Skin epidermis (tissue), 12 donors: ENCODE measurements at regions not wholly inside any gene's neighbourhood (a gene's known extent, or its start where the extent isn't known, plus 50 kb on each side); places are given as distances from the start of the nearest gene placed in this dataset.

Source experiments
- H3K27ac ChIP-seq, 21 experiments: fragments of 200-600 bp; sonication (generic) in 11 of 21; one replicate each; pipeline ENCODE4 v1.5.0; 2020; ENCODE audit warnings: mild to moderate bottlenecking in 3 of 21, inconsistent platforms in 2 of 21, moderate library complexity in 2 of 21
- H3K4me3 ChIP-seq, 7 experiments: fragments of 200-600 bp; sonication (generic) in 2 of 7; one replicate each; pipeline ENCODE4 v1.5.0; 2020; ENCODE audit warnings: inconsistent platforms in 2 of 7, mild to moderate bottlenecking in 2 of 7, moderate library complexity in 1 of 7

- H3K4me3 ChIP-seq, result no peak overlapping the region
Measured at GRCh38 chr18:78925557-78926242, 53.9 kb upstream of the SALL3 start.

GRCh38 chr18:78926243-78926615 lies 53.4 kb upstream of the SALL3 start:
- Histone ChIP-seq H3K4me3 (no peak overlapping the region), H3K27ac (no peak overlapping the region)

More at GRCh38 chr18:78925557-78926242, 53.9 kb upstream of the SALL3 start:
- H3K27ac ChIP-seq, result no peak overlapping the region

DNA sequence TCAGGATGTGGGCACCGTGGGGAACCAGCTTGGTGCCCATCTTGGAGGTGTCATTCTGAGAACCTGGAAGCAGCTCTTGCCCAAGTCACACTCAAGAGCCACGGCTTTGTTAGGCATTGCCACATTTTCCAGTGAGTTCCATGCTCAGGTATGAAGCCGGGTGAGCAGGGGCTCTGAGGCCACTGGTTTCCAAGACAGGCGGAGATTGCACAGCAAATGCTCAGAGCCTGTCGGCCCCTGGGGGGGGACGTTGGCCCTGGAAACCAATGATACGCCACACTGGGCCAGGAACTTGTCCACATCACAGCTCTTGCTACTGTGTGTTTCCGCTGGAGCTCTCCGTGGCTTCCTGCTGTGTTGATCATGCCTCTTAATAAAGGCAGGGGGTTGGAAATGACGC lies 52.5 kb upstream of the SALL3 start:
- no peak overlapping the region for H3K27ac ChIP-seq
- no peak overlapping the region for H3K4me3 ChIP-seq

GRCh38 chr18:78927616-78928015 lies 52.0 kb upstream of the SALL3 start:
- Histone ChIP-seq H3K27ac (no peak overlapping the region), H3K4me3 (no peak overlapping the region)

DNA sequence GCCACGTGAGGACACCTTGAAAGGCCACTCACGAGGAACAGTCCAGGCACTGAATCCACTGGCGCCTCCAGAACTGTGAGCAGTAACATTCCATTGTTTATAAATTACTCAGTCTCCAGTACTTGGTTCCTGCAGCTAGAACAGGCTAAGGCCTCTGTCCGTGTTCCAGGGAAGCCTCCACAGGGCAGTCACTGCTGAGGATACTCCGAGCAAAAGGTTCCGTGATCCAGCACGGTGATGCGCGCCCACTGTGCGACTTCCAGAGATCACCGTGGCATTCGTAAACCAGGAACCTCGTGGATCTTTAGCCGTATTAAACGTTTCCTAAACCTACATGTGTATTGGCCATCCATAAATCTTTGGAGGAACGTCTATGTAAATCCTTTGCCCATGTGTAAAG lies 51.5 kb upstream of the SALL3 start:
- Histone ChIP-seq H3K27ac (no peak overlapping the region), H3K4me3 (no peak overlapping the region)

- Histone ChIP-seq H3K27ac (no peak overlapping the region), H3K4me3 (no peak overlapping the region)
Measured at GRCh38 chr18:78929516-78929915, 50.1 kb upstream of the SALL3 start.
